Hematopoietic multipotent progenitor cell treated with erythropoietin and hydrocortisone succinate and interleukin-3 and kit ligand, for 17 days (in vitro differentiated cells): ENCODE measurements at regions not wholly inside any gene's neighbourhood (a gene's known extent, or its start where the extent isn't known, plus 50 kb on each side); places are given as distances from the start of the nearest gene placed in this dataset.

Experiments used
- DNase-seq: peaks from one replicate; pipeline ENCODE4 v3.0.0-alpha.2; 2015; ENCODE audit warnings: low spot score

- no peak for DNase-seq
These were observed 371.0 kb upstream of the ATP2B1 start for GRCh38 chr12:90079529-90080210.

DNA sequence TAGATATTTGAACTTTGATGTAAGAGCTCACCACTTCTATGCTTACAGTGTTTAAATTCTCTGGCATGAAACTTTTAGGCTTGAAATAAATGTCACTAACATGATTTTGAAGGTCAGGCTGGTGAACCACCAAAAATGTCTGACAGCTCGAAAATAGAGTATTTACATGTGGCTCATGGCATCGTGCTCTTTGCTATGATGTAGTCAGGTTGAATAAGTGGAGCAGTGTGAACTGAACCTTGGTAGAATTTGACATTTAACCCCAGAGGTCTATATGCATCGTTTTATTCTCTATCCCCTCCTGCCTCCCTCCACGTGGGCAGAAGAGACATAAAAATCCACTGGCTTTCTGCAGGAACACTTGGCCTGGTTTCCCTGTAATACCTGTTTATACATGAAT, 369.7 kb upstream of the ATP2B1 start:
- DNase-seq, result no peak

DNA sequence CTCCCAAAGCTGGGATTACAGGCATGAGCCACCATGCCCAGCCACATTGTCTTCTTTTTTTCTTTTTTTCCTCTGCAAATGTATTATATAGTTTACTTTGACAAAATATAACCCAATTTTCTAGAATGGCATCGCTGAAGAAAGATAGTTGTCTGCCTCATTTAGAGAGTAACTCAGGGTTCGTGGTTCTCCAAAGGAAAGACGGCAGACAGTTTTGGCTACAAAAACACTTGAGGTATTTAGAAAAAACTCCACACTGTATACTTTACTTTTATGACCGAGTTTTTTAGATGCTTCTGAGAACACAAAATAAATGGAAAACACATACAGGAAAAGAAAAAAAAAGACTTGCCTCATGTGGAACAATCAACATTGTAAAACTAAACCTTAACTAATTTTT, 369.1 kb upstream of the ATP2B1 start:
- DNase-seq, result no peak

DNA sequence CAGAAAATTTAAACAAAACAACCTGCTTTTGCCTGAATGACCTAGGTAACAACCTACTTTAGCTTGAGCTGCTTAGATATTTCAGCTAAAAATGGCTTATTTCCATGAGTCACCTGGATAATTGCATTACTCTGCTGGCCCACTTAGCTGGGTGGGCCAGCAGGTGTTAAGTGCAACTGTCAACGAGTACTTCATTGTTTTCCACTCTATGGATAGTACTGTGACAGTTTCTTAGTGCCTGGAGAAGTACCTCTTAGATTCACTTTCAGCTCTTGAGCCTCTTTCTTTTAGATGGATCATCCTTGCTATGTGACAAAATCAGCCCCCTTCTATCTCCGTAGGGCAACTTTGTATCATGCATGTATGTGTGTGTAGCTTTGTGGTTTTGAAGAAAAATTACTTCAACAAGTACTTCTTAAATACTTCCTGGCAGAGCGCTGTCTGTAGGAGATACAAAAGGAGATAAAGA, 368.2 kb upstream of the ATP2B1 start:
- no peak for DNase-seq

- no peak for DNase-seq
These were observed 367.0 kb upstream of the ATP2B1 start for GRCh38 chr12:90075685-90076084.

GRCh38 chr12:90074086-90074485, 365.4 kb upstream of the ATP2B1 start:
- DNase-seq, result no peak

DNA sequence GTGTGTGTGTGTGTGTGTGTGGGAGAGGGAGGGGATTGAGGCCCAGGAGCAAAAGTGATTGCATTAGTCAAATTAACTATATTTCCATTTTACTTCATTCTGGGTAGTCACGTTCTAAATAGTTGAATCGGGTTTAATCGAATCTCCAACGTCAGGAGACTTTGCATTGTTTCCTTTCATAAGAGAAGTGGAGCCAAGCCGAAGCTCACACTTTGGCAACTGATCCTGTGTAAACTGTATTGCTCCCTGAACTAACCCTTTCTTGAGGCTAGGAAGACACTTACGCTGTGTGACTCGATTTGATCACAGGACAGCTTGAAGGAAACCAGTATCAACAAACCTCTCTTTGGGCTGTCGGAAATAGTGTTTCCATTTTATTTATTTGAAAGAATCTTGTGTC, 363.4 kb upstream of the ATP2B1 start:
- no peak for DNase-seq

GRCh38 chr12:90069711-90070110, 361.1 kb upstream of the ATP2B1 start:
- DNase-seq, result no peak

- DNase-seq, result no peak
These were observed 359.2 kb upstream of the ATP2B1 start for GRCh38 chr12:90067791-90068190.

DNA sequence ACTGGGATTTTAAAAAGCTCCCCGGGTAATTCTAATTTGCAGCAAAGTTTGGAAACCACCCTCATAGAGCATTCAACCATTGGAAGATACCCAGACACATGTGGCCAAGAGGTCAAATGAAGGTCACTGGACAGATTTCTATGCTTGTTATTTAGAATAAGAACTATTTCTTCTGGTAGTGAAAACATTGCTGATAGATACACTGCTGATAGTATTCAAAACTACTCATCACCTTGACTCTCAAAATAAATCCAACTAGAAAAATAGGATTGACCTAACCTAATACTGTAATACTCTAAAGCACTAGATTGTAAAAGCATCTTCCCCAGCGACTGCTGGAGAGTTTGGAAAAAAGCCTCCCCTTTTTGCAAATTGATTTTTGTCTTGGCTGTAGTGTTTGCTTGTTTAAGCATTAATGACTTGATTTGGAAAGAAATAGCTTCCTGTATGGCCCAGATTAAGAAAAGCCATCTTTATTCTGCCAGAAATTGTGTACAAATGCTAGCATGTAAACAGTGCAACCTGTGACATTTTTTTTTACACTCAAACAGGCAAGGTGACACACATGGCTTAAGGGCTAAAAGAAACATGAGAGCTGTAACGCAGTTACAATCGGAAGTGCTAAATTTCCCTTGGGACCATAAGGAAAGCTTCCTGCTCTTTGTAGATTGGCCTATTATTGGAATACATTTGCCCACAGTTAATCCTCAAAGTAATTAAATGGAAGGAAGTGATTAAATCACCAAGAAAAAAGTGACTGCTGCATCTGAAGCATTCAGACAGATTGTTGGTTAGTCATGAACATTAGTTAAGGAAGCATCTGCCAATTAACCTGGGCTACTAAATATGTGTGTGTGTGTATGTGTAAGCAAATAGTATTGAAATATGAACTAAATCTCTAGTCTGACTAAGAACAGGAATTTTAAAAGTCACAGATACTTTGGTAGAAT, 356.5 kb upstream of the ATP2B1 start:
- DNase-seq, result no peak

- DNase-seq, result no peak
These were observed 354.2 kb upstream of the ATP2B1 start for GRCh38 chr12:90062799-90063198.

GRCh38 chr12:90061809-90062208, 353.2 kb upstream of the ATP2B1 start:
- no peak for DNase-seq

GRCh38 chr12:90060031-90060430, 351.4 kb upstream of the ATP2B1 start:
- no peak for DNase-seq

DNA sequence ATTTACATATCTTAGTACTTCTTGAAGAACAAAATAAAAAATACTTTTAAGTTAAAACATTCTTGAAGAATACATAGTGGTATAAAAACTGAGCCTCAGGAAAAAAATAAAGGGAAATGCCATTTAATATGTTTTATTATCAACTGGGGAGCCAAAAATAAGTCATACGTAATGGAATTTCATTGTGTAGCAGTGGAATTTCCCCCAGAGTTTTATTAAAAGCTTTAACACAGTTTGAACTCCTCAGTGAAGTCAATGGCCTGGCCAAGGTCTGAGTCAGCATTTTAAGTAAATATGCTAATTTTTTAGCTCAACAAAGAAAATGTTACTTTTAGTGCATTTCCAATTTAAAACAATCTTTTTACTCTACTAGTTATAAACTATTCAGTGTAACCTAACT, 350.1 kb upstream of the ATP2B1 start:
- DNase-seq, result no peak

- DNase-seq, result no peak
These were observed 346.4 kb upstream of the ATP2B1 start for GRCh38 chr12:90055071-90055470.

- no peak for DNase-seq
These were observed 340.3 kb upstream of the ATP2B1 start for GRCh38 chr12:90048918-90049317.

DNA sequence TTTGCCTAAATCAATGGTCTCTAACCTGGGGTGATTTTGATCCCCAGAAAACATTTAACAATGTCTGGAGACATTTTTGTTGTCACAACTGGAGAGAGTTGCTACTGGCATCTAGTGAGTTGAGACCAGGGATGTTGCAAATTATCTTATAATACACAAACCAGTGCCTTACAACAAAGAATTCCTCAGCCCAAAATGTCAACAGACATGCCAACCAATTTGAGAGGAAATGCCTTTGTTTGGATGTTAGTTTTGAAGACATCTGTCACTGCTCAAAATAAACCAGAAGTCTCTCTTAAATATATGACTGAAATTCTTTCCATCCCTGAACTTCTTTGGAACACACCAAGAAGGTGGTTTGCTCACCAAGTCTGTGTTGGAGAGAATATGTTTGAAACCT, 336.9 kb upstream of the ATP2B1 start:
- no peak for DNase-seq

DNA sequence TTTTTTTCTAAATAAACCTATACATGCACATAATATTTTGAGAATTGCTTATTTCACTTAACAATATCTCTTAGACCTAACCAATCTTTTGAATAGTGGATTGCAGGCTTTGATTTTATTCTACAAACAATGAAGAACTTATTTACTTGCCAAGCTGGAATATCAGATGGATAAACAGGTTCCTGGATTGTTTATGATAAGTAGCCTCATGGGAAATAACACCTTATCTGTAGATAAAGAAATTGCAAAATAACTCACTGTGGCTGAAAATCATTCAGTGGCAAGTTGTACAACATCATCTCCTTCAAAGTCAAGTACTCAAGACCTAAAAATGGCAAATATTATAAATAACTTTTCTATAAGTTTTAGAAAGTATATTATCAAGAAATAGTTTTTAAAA, 335.4 kb upstream of the ATP2B1 start:
- DNase-seq, result no peak

- no peak for DNase-seq
These were observed 334.4 kb upstream of the ATP2B1 start for GRCh38 chr12:90042920-90043641.

GRCh38 chr12:90038289-90038688, 329.7 kb upstream of the ATP2B1 start:
- DNase-seq, result no peak

DNA sequence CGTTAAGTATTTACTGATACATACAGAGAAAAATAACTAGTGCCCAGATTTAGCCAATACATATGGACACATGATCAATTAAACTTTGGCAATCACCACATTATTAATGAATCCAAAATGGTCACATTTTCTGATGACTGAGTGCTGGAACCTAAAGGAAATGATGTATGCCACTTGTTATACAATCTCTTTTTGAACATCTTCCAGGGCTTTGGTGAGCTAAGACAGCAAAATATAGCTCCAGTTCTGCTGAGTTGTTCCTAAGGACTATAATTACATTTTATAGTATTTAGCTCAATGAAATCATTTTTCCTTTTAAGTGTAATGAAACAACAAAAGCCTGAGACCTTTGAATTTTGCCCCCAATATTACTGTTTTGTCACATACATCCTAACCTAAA, 329.1 kb upstream of the ATP2B1 start:
- no peak for DNase-seq

GRCh38 chr12:90036637-90037036, 328.0 kb upstream of the ATP2B1 start:
- DNase-seq, result no peak

DNA sequence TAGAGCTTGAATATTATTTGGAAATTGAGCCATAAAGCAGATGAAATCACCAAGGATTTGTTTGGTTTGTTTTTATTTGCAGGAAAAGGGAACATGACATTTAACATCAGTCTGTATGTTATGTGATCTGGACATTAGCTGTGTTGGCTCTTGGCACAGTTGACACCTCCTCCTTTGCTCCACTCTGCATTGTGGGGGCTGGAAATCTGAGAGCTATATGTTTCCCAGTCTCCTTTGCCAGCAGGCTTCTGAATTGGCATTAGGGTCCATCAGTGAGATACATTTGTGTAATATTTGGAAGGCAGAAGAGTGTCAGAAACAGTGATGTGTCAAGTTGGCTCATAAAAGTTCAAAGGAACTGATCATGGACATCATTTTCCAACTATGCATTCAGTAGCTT, 322.1 kb upstream of the ATP2B1 start:
- DNase-seq, result no peak
